Esophagus muscularis mucosa (tissue), 4 donors: ENCODE measurements at regions not wholly inside any gene's neighbourhood (a gene's known extent, or its start where the extent isn't known, plus 50 kb on each side); places are given as distances from the start of the nearest gene placed in this dataset.

Experiments
- DNase-seq: peaks from one replicate; pipeline ENCODE4 v3.0.0-alpha.2; 2017; ENCODE audit errors: extremely low spot score
- H3K27ac ChIP-seq, 4 donors: fragments of 200-600 bp; sonication (generic); replicated peaks in 1 of 4; 1 replicate in 3 of 4; 2 replicates in 1 of 4; pipeline ENCODE4 v1.5.1; 2016 to 2019; ENCODE audit warnings: mild to moderate bottlenecking in 1 of 4
- H3K27me3 ChIP-seq, 4 donors: fragments of 200-600 bp; sonication (generic); one replicate each; pipeline versions ENCODE4 v1.5.1 to v1.6.0; 2016 to 2019
- H3K36me3 ChIP-seq, 4 donors: fragments of 200-600 bp; sonication (generic); one replicate each; pipeline ENCODE4 v1.5.1; 2016 to 2019
- H3K4me1 ChIP-seq, 4 donors: fragments of 200-600 bp; sonication (generic); one replicate each; pipeline ENCODE4 v1.5.1; 2016 to 2019
- H3K4me3 ChIP-seq, 4 donors: fragments of 200-600 bp; sonication (generic); 1 replicate in 2 of 4; 2 replicates in 2 of 4; pipeline ENCODE4 v1.5.1; 2016 to 2019; ENCODE audit warnings: mild to moderate bottlenecking in 4 of 4, moderate library complexity in 1 of 4
- H3K9me3 ChIP-seq, 4 donors: fragments of 200-600 bp; sonication (generic); 1 replicate in 3 of 4; 2 replicates in 1 of 4; pipeline ENCODE4 v1.5.1; 2016 to 2019
- EP300 ChIP-seq: sonication (generic); formaldehyde crosslinking; IDR thresholded peaks from one replicate; pipeline ENCODE4 v1.6.1; 2017; ENCODE audit warnings: antibody characterized with exemption
- POLR2A ChIP-seq: fragments of 450-650 bp; IDR thresholded peaks from one replicate; pipeline ENCODE4 v1.6.1; 2017; ENCODE audit warnings: antibody characterized with exemption, moderate library complexity, mild to moderate bottlenecking, low read depth
- POLR2AphosphoS5 ChIP-seq, 2 donors: sonication (generic); formaldehyde crosslinking; IDR thresholded peaks; one replicate each; pipeline ENCODE4 v1.6.1; 2017; ENCODE audit warnings: antibody characterized with exemption in 2 of 2
- WGBS: methylation state at CpG from one replicate; pipeline ENCODE4 v1.1.5; 2018; 5-methylcytosine and 5-hydroxymethylcytosine counted together
- intact Hi-C: fragments of 100-400 bp; cut with DNase I; formaldehyde crosslinking; loops from one replicate; pipeline ENCODE4 v1.15.1; 2023
- TF ChIP-seq, protein P1 (sequence below), 3 experiments: fragments of 200-600 bp in 2 of 3; fragments of 450-650 bp in 1 of 3; sonication (generic) in 2 of 3; IDR thresholded peaks; one replicate each; pipeline ENCODE4 v1.5.1; 2017 to 2019; ENCODE audit warnings: antibody characterized with exemption in 3 of 3, mild to moderate bottlenecking in 2 of 3, moderate library complexity in 1 of 3

DNA sequence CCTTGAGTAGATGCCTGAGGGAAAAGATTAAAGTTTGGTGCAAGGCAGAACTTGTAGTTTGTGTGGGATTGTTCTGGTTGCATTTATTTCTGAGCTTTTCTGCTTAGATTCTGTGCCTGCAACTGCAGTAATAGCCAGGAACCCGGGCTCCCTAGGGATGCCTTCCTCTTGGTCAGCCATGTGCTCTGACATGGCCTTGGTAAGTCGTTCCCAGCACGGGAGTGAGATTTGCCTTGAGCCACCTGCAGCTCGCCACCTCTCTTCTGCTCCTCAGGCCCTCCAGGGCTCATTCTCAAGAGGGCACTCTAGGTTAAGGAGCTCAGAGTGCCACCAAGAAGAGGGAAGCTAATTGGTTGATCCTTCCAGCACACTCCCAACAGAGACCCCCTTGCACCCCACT, 350.6 kb upstream of the MKI67 start:
- TF ChIP-seq EP300: no peak
- TF ChIP-seq, protein P1, sequence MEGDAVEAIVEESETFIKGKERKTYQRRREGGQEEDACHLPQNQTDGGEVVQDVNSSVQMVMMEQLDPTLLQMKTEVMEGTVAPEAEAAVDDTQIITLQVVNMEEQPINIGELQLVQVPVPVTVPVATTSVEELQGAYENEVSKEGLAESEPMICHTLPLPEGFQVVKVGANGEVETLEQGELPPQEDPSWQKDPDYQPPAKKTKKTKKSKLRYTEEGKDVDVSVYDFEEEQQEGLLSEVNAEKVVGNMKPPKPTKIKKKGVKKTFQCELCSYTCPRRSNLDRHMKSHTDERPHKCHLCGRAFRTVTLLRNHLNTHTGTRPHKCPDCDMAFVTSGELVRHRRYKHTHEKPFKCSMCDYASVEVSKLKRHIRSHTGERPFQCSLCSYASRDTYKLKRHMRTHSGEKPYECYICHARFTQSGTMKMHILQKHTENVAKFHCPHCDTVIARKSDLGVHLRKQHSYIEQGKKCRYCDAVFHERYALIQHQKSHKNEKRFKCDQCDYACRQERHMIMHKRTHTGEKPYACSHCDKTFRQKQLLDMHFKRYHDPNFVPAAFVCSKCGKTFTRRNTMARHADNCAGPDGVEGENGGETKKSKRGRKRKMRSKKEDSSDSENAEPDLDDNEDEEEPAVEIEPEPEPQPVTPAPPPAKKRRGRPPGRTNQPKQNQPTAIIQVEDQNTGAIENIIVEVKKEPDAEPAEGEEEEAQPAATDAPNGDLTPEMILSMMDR (IDR thresholded peaks at IDR 0.05): no peak
- no peak for TF ChIP-seq POLR2A
- no peak for TF ChIP-seq POLR2AphosphoS5 (IDR thresholded peaks at IDR 0.05)
- no peak overlapping the region for H3K27ac ChIP-seq
- 82% methylated on average over 4 of the region's 4 CpGs for WGBS
- no peak overlapping the region for H3K4me3 ChIP-seq
- H3K4me1 ChIP-seq: no peaks in the 10 kb centered on the region
- H3K27me3 ChIP-seq: peaks cover 0 to 32% (median 0%) of the 10 kb centered on the region in 4 donors
- no peak for DNase-seq
- H3K9me3 ChIP-seq: no peaks in the 10 kb centered on the region
- no peaks in the 10 kb centered on the region for H3K36me3 ChIP-seq
- intact Hi-C loops: no loop called here

DNA sequence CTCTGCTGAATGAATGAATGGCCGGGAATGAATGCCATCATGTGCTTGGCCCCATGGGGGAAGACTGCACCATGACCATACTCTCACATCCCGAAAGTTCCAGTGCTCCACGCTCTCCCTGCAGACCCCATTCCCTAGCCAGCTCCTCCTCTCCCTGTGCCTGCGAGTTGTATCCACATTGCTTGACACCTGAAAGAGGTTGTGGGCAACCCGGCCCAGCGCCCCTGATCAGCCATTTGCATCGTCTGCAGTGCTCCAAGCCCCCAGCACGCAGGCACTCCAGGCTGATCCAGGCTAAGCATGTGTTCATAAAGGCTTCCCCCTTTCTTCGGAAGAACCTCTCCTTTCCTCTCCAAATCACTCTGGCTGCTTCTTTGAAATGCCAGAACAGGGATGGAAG, 354.4 kb upstream of the MKI67 start:
- H3K36me3 ChIP-seq: no peaks in the 10 kb centered on the region
- no peak overlapping the region for H3K27ac ChIP-seq
- intact Hi-C loops: no loop called here
- TF ChIP-seq POLR2AphosphoS5 (IDR thresholded peaks at IDR 0.05) (no peak), POLR2A (no peak), EP300 (no peak)
- TF ChIP-seq, protein P1 (IDR thresholded peaks at IDR 0.05): no peak
- DNase-seq: no peak
- no peaks in the 10 kb centered on the region for H3K4me1 ChIP-seq
- H3K4me3 ChIP-seq: no peak overlapping the region
- 60% methylated on average over 9 of the region's 9 CpGs for WGBS
- peaks cover 0 to 15% (median 0%) of the 10 kb centered on the region in 4 donors for H3K27me3 ChIP-seq
- no peaks in the 10 kb centered on the region for H3K9me3 ChIP-seq

DNA sequence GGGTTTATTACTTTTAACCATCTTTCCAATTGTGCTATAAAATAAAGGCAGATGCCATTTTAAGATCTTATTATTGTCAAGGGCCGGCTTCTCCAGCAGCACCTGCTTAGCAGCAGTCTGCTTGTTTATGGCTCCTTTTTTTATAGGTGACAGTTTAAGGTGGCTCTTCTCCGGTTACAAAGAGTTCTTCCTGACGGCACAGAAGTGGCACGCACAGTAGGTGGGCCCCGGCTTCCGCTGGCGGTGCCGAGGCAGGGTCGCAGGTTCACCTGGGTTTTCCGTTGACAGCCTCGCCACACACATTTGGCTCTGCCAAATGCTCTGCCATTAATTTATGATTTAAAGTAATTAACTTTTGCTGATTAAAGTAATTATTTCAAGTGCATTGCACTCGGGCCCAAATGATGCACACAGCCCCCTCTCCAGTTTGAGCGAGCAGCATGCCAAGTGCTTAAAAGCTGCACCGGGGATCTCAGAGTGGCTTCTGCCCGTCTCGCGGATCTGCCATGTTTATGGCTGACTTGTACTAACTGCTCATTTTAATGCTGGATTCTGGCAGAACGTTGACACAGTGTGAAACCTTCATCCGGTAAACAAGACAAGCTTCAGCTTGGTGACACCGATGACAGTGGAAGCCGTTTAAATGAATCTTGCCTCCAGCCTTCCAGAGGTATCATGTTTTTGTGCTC, 355.1 kb upstream of the MKI67 start:
- H3K4me3 ChIP-seq: no peak overlapping the region
- no peaks in the 10 kb centered on the region for H3K36me3 ChIP-seq
- H3K4me1 ChIP-seq: no peaks in the 10 kb centered on the region
- intact Hi-C loops: no loop called here
- peaks cover 0 to 8% (median 0%) of the 10 kb centered on the region in 4 donors for H3K27me3 ChIP-seq
- 82% methylated on average over 21 of the region's 21 CpGs for WGBS
- no peaks in the 10 kb centered on the region for H3K9me3 ChIP-seq
- H3K27ac ChIP-seq: no peak overlapping the region
- TF ChIP-seq POLR2AphosphoS5 (IDR thresholded peaks at IDR 0.05): no peak
- TF ChIP-seq POLR2A: no peak
- TF ChIP-seq, protein P1 (IDR thresholded peaks at IDR 0.05): no peak
- TF ChIP-seq EP300: no peak
- no peak for DNase-seq

DNA sequence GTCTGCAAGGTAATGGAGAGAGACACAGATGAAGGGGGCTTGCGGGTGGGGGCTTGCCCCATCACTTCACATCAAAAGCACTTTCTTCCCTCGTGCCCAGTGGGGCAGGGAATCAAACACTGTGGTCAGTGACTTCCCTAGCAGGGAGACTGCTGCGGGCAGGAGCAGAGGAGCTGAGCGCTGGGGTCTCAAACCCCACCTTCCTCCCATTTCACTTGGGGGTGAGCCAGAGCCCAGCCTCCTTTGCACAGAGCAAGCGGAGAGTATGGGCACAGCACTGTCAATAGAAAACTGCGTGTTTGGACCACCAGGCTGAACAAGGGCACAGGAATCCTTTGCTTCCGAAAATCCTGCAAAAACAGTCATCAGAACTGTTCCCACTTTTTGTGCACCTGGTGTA, 355.8 kb upstream of the MKI67 start:
- Histone ChIP-seq H3K4me1 (no peaks in the 10 kb centered on the region), H3K36me3 (no peaks in the 10 kb centered on the region), H3K4me3 (no peak overlapping the region), H3K27me3 (peaks cover 0 to 8% (median 0%) of the 10 kb centered on the region in 4 donors), H3K9me3 (no peaks in the 10 kb centered on the region), H3K27ac (no peak overlapping the region)
- intact Hi-C loops: no loop called here
- DNase-seq: no peak
- WGBS: 81% methylated on average over 6 of the region's 7 CpGs
- TF ChIP-seq POLR2AphosphoS5 (IDR thresholded peaks at IDR 0.05) (no peak), POLR2A (no peak), EP300 (no peak)
- TF ChIP-seq, protein P1 (IDR thresholded peaks at IDR 0.05): no peak

DNA sequence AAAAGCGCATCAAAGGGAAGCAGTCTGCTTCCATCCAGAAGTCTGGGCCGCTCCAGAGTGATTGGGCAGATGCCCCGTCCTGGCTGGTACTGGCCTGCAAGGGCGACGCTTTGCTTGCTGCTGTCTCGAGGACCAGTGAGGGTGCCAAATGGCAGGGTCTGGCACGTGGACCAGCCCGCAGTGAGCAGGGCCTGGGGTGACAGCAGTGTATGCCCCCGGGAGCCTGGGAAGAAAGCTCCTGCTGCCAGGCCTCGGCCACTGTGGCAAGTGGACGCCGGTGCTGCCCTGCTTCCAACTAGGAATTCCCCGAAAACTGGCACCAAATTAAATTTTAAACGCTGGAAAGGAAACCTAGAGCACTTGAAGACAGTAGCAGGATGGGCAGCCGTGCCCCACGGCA, 357.0 kb upstream of the MKI67 start:
- H3K9me3 ChIP-seq: no peaks in the 10 kb centered on the region
- H3K4me3 ChIP-seq: no peak overlapping the region
- intact Hi-C loops: no loop called here
- H3K27ac ChIP-seq: no peak overlapping the region
- DNase-seq: no peak
- H3K4me1 ChIP-seq: no peaks in the 10 kb centered on the region
- 83% methylated on average over 14 of the region's 16 CpGs for WGBS
- H3K36me3 ChIP-seq: no peaks in the 10 kb centered on the region
- H3K27me3 ChIP-seq: peaks cover 0 to 8% (median 0%) of the 10 kb centered on the region in 4 donors
- TF ChIP-seq EP300 (no peak), POLR2AphosphoS5 (IDR thresholded peaks at IDR 0.05) (no peak), POLR2A (no peak)
- TF ChIP-seq, protein P1 (IDR thresholded peaks at IDR 0.05): no peak
